ENCODE measurements at regions not wholly inside any gene's neighbourhood (a gene's known extent, or its start where the extent isn't known, plus 50 kb on each side); places are given as distances from the start of the nearest gene placed in this dataset.

DNA sequence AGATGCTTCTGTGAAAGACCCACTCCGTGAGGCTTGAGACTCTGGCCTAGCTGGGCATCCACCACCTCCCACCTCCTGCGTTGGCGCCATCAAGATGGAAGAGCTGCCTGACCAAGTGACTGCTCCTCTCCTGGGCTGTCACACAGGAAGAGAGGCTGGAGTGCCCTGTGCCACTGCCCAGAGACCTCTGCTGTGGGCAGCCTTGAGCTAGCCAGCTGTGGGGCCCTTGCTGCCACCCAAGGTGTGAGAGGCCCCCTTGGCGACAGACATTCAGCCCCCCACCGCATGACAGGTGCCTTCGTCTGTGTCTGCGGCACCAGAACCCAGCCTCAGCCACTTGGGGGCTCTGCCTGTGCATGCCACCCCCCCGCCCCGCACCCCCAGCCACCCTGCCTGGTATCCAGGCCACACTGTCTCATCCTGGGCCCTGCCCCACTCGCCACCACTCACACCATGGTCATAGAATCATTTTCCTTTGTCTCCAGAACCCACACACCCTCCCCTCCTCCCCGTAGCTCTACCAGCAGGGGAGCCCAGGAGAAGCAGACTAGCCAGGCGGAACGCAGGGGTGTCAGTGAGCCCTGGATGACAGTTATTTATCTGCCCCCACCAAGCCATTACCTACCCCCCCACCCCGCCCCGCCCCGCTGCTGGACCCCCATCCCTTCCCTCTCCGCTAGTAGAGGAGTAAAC, 120.9 kb upstream of the LHX1 start:
- Histone ChIP-seq H3K9me2 (replicated peaks; ENCODE audit: insufficient read depth) (no peaks in the 10 kb centered on the region), H3K27ac (no peak overlapping the region), H3K9me3 (ENCODE audit: low read depth) (no peaks in the 10 kb centered on the region), H4K20me1 (ENCODE audit: insufficient read depth, poor library complexity, severe bottlenecking) (no peaks in the 10 kb centered on the region), H3K27me3 (peaks cover 47% of the 10 kb centered on the region), H3K36me3 (replicated peaks; ENCODE audit: insufficient read depth, low read depth) (no peaks in the 10 kb centered on the region), H2AFZ (no peak overlapping the region), H3K4me1 (ENCODE audit: insufficient read depth) (no peaks in the 10 kb centered on the region), H3K4me2 (no peak overlapping the region), H3K4me3 (no peak overlapping the region), H3K79me2 (no peaks in the 10 kb centered on the region)
- TF ChIP-seq, protein P1, sequence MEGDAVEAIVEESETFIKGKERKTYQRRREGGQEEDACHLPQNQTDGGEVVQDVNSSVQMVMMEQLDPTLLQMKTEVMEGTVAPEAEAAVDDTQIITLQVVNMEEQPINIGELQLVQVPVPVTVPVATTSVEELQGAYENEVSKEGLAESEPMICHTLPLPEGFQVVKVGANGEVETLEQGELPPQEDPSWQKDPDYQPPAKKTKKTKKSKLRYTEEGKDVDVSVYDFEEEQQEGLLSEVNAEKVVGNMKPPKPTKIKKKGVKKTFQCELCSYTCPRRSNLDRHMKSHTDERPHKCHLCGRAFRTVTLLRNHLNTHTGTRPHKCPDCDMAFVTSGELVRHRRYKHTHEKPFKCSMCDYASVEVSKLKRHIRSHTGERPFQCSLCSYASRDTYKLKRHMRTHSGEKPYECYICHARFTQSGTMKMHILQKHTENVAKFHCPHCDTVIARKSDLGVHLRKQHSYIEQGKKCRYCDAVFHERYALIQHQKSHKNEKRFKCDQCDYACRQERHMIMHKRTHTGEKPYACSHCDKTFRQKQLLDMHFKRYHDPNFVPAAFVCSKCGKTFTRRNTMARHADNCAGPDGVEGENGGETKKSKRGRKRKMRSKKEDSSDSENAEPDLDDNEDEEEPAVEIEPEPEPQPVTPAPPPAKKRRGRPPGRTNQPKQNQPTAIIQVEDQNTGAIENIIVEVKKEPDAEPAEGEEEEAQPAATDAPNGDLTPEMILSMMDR (IDR thresholded peaks at IDR 0.05; ENCODE audit: poor library complexity), result no peak
- no peak for TF ChIP-seq EZH2phosphoT487 (IDR thresholded peaks at IDR 0.05; ENCODE audit: low read depth, severe bottlenecking, unreplicated experiment)
- no peak for DNase-seq (ENCODE audit: low spot score)
- WGBS (ENCODE audit: low lambda C conversion rate, missing lambda C conversion rate), result 79% methylated on average over 16 of the region's 17 CpGs

DNA sequence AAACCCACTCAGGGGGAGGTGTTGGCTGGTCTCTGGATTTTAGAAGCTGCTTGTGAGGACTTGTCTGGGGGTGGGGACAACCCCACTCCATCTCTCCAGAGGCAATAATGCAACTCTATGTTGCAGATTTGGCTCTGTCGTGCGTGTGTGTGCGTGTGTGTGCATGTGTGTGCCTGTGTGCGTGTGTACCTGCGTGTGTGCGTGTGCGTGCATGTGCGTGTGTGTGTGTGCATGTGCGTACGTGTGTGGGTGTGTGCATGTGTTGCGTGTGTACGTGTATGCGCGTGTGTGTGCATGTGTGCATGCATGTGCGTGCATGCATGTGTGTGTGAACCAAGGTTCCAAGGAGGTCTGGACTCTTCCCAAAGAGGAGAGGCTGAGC, 120.4 kb upstream of the LHX1 start:
- Histone ChIP-seq H3K4me3 (no peak overlapping the region), H3K27me3 (peaks cover 41% of the 10 kb centered on the region), H3K4me2 (no peak overlapping the region), H3K27ac (no peak overlapping the region), H3K79me2 (no peaks in the 10 kb centered on the region), H3K4me1 (ENCODE audit: insufficient read depth) (no peaks in the 10 kb centered on the region), H3K36me3 (replicated peaks; ENCODE audit: insufficient read depth, low read depth) (no peaks in the 10 kb centered on the region), H3K9me3 (ENCODE audit: low read depth) (no peaks in the 10 kb centered on the region), H2AFZ (no peak overlapping the region), H4K20me1 (ENCODE audit: insufficient read depth, poor library complexity, severe bottlenecking) (no peaks in the 10 kb centered on the region), H3K9me2 (replicated peaks; ENCODE audit: insufficient read depth) (no peaks in the 10 kb centered on the region)
- TF ChIP-seq, protein P1 (IDR thresholded peaks at IDR 0.05; ENCODE audit: poor library complexity), result no peak
- 94% methylated on average over 15 of the region's 15 CpGs for WGBS (ENCODE audit: low lambda C conversion rate, missing lambda C conversion rate)
- no peak for DNase-seq (ENCODE audit: low spot score)

DNA sequence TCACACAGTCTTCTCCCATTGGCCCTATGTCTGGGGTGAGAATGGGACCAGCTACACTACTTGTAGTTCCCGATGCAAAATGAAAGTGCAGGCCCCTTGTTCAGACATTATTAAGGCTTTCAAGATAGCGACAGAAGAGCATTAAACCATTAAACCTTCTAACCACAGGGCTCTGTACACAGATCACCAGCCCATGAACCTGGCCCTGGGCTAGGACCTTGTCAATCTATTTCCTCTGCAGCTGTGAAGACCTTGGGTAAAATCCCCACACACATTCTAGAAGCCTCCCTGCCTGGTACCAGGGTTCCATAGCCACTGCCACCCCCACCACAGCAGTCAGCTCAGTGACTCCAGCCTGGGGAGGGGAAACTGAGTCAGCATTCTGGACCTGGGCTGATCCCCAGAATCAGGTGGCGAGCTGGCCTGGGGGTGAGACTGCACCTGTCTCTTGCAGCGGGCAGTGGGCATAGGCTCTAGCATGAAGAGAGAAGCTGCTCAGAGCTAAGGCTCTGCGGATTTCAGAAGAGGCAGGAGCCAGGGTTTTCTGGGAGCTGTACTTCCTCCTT, 119.7 kb upstream of the LHX1 start:
- DNase-seq (ENCODE audit: low spot score), result no peak
- no peak overlapping the region for H3K4me2 ChIP-seq
- no peak overlapping the region for H2AFZ ChIP-seq
- TF ChIP-seq, protein P1 (IDR thresholded peaks at IDR 0.05; ENCODE audit: poor library complexity), result no peak
- TF ChIP-seq EZH2phosphoT487 (IDR thresholded peaks at IDR 0.05; ENCODE audit: low read depth, severe bottlenecking, unreplicated experiment) (no peak), EZH2 (IDR thresholded peaks at IDR 0.05; ENCODE audit: borderline replicate concordance) (no peak)
- no peak overlapping the region for H3K27ac ChIP-seq
- H3K4me1 ChIP-seq (ENCODE audit: insufficient read depth), result no peaks in the 10 kb centered on the region
- no peaks in the 10 kb centered on the region for H3K79me2 ChIP-seq
- H3K36me3 ChIP-seq (replicated peaks; ENCODE audit: insufficient read depth, low read depth), result no peaks in the 10 kb centered on the region
- peaks cover 35% of the 10 kb centered on the region for H3K27me3 ChIP-seq
- H3K9me2 ChIP-seq (replicated peaks; ENCODE audit: insufficient read depth), result no peaks in the 10 kb centered on the region
- H4K20me1 ChIP-seq (ENCODE audit: insufficient read depth, poor library complexity, severe bottlenecking), result no peaks in the 10 kb centered on the region
- H3K4me3 ChIP-seq, result no peak overlapping the region
- 90% methylated on average over 5 of the region's 5 CpGs for WGBS (ENCODE audit: low lambda C conversion rate, missing lambda C conversion rate)
- H3K9me3 ChIP-seq (ENCODE audit: low read depth), result no peaks in the 10 kb centered on the region

Data from hepatocyte (in vitro differentiated cells).